ENCODE measurements at regions not wholly inside any gene's neighbourhood (a gene's known extent, or its start where the extent isn't known, plus 50 kb on each side); places are given as distances from the start of the nearest gene placed in this dataset.

DNA sequence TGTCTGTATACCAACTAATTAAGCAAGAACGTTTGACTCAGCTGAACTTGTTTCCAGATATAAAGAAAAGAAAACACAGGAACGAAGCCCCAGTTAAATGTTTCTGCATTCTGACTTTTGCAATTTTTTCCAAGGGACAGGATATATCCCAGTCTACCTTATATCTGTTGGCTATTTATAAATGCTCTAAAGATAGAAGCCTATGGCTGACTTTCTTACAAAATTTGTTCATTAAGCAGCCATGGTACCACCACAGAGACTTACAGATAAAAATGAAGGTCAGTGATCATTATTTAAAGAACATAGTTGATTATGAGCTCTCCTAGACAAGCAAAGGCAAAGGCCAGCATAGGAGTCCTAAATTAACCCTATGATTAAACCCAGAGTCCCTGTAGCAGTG lies 462.7 kb upstream of the SPHKAP start:
- Histone ChIP-seq H3K9me3 (no peaks in the 10 kb centered on the region), H3K4me1 (no peaks in the 10 kb centered on the region), H3K36me3 (no peaks in the 10 kb centered on the region), H3K27me3 (no peaks in the 10 kb centered on the region), H3K27ac (no peak overlapping the region), H3K4me3 (no peak overlapping the region)
- WGBS (ENCODE audit: insufficient coverage, low coverage, low lambda C conversion rate, missing lambda C conversion rate), result 32% methylated on average over 2 of the region's 2 CpGs
- DNase-seq (no peak), ATAC-seq (no peak)
- no peak for TF ChIP-seq POLR2A (IDR thresholded peaks at IDR 0.05)
- TF ChIP-seq, protein P1, sequence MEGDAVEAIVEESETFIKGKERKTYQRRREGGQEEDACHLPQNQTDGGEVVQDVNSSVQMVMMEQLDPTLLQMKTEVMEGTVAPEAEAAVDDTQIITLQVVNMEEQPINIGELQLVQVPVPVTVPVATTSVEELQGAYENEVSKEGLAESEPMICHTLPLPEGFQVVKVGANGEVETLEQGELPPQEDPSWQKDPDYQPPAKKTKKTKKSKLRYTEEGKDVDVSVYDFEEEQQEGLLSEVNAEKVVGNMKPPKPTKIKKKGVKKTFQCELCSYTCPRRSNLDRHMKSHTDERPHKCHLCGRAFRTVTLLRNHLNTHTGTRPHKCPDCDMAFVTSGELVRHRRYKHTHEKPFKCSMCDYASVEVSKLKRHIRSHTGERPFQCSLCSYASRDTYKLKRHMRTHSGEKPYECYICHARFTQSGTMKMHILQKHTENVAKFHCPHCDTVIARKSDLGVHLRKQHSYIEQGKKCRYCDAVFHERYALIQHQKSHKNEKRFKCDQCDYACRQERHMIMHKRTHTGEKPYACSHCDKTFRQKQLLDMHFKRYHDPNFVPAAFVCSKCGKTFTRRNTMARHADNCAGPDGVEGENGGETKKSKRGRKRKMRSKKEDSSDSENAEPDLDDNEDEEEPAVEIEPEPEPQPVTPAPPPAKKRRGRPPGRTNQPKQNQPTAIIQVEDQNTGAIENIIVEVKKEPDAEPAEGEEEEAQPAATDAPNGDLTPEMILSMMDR (IDR thresholded peaks at IDR 0.05), result no peak
- intact Hi-C loops (cut with DNase I), result no loop called here

- Histone ChIP-seq H3K9me3 (no peaks in the 10 kb centered on the region), H3K4me1 (no peaks in the 10 kb centered on the region), H3K27ac (no peak overlapping the region), H3K36me3 (no peaks in the 10 kb centered on the region), H3K4me3 (no peak overlapping the region), H3K27me3 (no peaks in the 10 kb centered on the region)
- intact Hi-C loops (cut with DNase I), result no loop called here
- no peak for DNase-seq
- no peak for ATAC-seq
- no peak for TF ChIP-seq POLR2A (IDR thresholded peaks at IDR 0.05)
- TF ChIP-seq, protein P1 (IDR thresholded peaks at IDR 0.05), result no peak
- 79% methylated on average over 2 of the region's 2 CpGs for WGBS (ENCODE audit: insufficient coverage, low coverage, low lambda C conversion rate, missing lambda C conversion rate)
Measured at GRCh38 chr2:228642861-228643260, 461.4 kb upstream of the SPHKAP start.

DNA sequence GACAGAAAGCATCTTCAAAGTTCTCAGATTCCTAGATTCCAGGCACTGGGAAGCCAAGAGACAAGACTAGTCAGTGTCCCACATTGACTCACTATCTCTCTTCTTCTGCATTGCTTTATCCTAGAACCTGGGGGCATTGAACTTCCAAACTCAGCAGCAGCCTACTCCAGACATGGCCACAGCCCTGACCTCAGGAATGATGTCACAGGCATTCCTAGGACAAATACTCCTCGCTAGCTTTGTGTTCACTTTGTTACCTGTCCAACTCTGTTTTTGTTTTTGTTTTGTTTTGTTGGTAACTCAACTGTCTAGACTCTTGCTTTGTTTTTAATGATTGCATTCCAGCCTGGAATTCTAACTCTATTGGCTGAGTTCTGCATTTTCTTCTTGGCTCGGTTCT lies 449.3 kb upstream of the SPHKAP start:
- ATAC-seq (no peak), DNase-seq (no peak)
- no peaks in the 10 kb centered on the region for H3K4me1 ChIP-seq
- no peak overlapping the region for H3K27ac ChIP-seq
- H3K36me3 ChIP-seq, result no peaks in the 10 kb centered on the region
- no peaks in the 10 kb centered on the region for H3K27me3 ChIP-seq
- intact Hi-C loops (cut with DNase I), result no loop called here
- WGBS (ENCODE audit: insufficient coverage, low coverage, low lambda C conversion rate, missing lambda C conversion rate), result 56% methylated on average over 2 of the region's 2 CpGs
- H3K9me3 ChIP-seq, result no peaks in the 10 kb centered on the region
- TF ChIP-seq, protein P1 (IDR thresholded peaks at IDR 0.05), result no peak
- TF ChIP-seq POLR2A (IDR thresholded peaks at IDR 0.05), result no peak
- H3K4me3 ChIP-seq, result no peak overlapping the region

- Histone ChIP-seq H3K4me1 (no peaks in the 10 kb centered on the region), H3K27me3 (no peaks in the 10 kb centered on the region), H3K36me3 (no peaks in the 10 kb centered on the region), H3K9me3 (no peaks in the 10 kb centered on the region), H3K4me3 (no peak overlapping the region), H3K27ac (no peak overlapping the region)
- ATAC-seq (no peak), DNase-seq (no peak)
- 39% methylated on average over 1 of the region's 1 CpG for WGBS (ENCODE audit: insufficient coverage, low coverage, low lambda C conversion rate, missing lambda C conversion rate)
- TF ChIP-seq, protein P1 (IDR thresholded peaks at IDR 0.05), result no peak
- TF ChIP-seq POLR2A (IDR thresholded peaks at IDR 0.05), result no peak
- intact Hi-C loops (cut with DNase I), result no loop called here
Measured at GRCh38 chr2:228629251-228629650, 447.8 kb upstream of the SPHKAP start.

DNA sequence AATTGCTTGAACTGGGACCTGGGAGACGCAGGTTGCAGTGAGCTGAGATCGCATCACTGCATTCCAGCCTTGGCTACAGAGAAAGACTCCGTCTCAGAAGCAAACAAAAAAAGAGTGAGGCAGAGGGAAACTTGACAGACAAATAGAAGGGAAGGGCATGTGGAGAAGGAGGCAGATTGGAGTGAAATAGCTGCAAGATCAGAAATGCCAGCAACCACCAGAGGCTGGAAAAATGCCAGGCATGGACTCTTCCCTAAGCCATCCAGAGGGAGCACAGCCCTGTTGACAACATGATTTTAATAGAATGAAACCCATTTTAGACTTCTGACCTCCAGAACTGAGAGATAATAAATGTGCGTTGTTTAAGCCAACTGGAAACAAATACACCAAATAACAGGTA lies 447.2 kb upstream of the SPHKAP start:
- 50% methylated on average over 3 of the region's 4 CpGs for WGBS (ENCODE audit: insufficient coverage, low coverage, low lambda C conversion rate, missing lambda C conversion rate)
- H3K4me3 ChIP-seq, result no peak overlapping the region
- no peaks in the 10 kb centered on the region for H3K36me3 ChIP-seq
- H3K27ac ChIP-seq, result no peak overlapping the region
- no peak for TF ChIP-seq POLR2A (IDR thresholded peaks at IDR 0.05)
- no peaks in the 10 kb centered on the region for H3K9me3 ChIP-seq
- H3K27me3 ChIP-seq, result no peaks in the 10 kb centered on the region
- DNase-seq, result no peak
- ATAC-seq, result no peak
- intact Hi-C loops (cut with DNase I), result no loop called here
- no peaks in the 10 kb centered on the region for H3K4me1 ChIP-seq

Measured in right lobe of liver (tissue), 6 donors.